H9 (cell line): ENCODE measurements at regions not wholly inside any gene's neighbourhood (a gene's known extent, or its start where the extent isn't known, plus 50 kb on each side); places are given as distances from the start of the nearest gene placed in this dataset.

Source experiments
- DNase-seq: peaks from one replicate; pipeline ENCODE4 v3.0.0-alpha.2; 2017
- H2AFZ ChIP-seq: one replicate; pipeline ENCODE4 v1.6.1; 2013; ENCODE audit warnings: mild to moderate bottlenecking, low read length, control low read depth, moderate library complexity
- H2AK5ac ChIP-seq: 2 replicates; pipeline ENCODE4 v1.6.1; 2013; ENCODE audit warnings: low read length, control low read depth, mixed read lengths; ENCODE audit not compliant: insufficient read length
- H2BK120ac ChIP-seq: one replicate; pipeline ENCODE4 v1.6.1; 2013; ENCODE audit warnings: low read depth, mild to moderate bottlenecking, low read length, control low read depth, inconsistent platforms; ENCODE audit not compliant: poor library complexity, severe bottlenecking
- H2BK12ac ChIP-seq: 2 replicates; pipeline ENCODE4 v1.6.1; 2013; ENCODE audit warnings: low read length, control low read depth, mixed read lengths, low read depth; ENCODE audit not compliant: insufficient read length
- H2BK15ac ChIP-seq: 2 replicates; pipeline ENCODE4 v1.6.1; 2013; ENCODE audit warnings: low read depth, low read length, control low read depth
- H2BK20ac ChIP-seq: one replicate; pipeline ENCODE4 v1.6.1; 2013; ENCODE audit warnings: low read depth, mild to moderate bottlenecking, low read length, control low read depth, inconsistent platforms; ENCODE audit not compliant: poor library complexity, severe bottlenecking
- H2BK5ac ChIP-seq: 2 replicates; pipeline ENCODE4 v1.6.1; 2013; ENCODE audit warnings: low read length, control low read depth, mixed read lengths; ENCODE audit not compliant: insufficient read length
- H3K14ac ChIP-seq: 2 replicates; pipeline ENCODE4 v1.6.1; 2013; ENCODE audit warnings: low read length, control low read depth; ENCODE audit not compliant: insufficient read depth
- H3K18ac ChIP-seq: 2 replicates; pipeline ENCODE4 v1.6.1; 2013; ENCODE audit warnings: low read depth, mild to moderate bottlenecking, mixed read lengths, low read length, control low read depth; ENCODE audit not compliant: insufficient read length
- H3K23ac ChIP-seq: 2 replicates; pipeline ENCODE4 v1.6.1; 2013; ENCODE audit warnings: low read length, control low read depth, mixed read lengths, low read depth; ENCODE audit not compliant: insufficient read length
- H3K23me2 ChIP-seq: 2 replicates; pipeline ENCODE4 v1.6.1; 2013; ENCODE audit warnings: low read depth, mild to moderate bottlenecking, mixed read lengths, low read length, control low read depth; ENCODE audit not compliant: insufficient read length, poor library complexity, severe bottlenecking
- H3K27ac ChIP-seq: 2 replicates; pipeline ENCODE4 v1.5.1; 2013; ENCODE audit warnings: low read length, control low read depth, mixed read lengths, low read depth; ENCODE audit not compliant: insufficient read length
- H3K27me3 ChIP-seq: 2 replicates; pipeline ENCODE4 v1.6.1; 2013; ENCODE audit warnings: low read length, control low read depth, inconsistent platforms; ENCODE audit not compliant: insufficient read depth
- H3K4ac ChIP-seq: 2 replicates; pipeline ENCODE4 v1.6.1; 2013; ENCODE audit warnings: low read depth, mild to moderate bottlenecking, control low read depth, inconsistent platforms, low read length, moderate library complexity
- H3K4me1 ChIP-seq: 2 replicates; pipeline ENCODE4 v1.6.1; 2013; ENCODE audit warnings: low read length, control low read depth, inconsistent platforms; ENCODE audit not compliant: insufficient read depth
- H3K4me2 ChIP-seq: 2 replicates; pipeline ENCODE4 v1.6.1; 2013; ENCODE audit warnings: low read length, control low read depth, mixed read lengths; ENCODE audit not compliant: insufficient read length, insufficient read depth
- H3K56ac ChIP-seq: 2 replicates; pipeline ENCODE4 v1.6.1; 2013; ENCODE audit warnings: low read depth, mild to moderate bottlenecking, mixed read lengths, low read length, control low read depth; ENCODE audit not compliant: insufficient read length
- H3K79me1 ChIP-seq: 2 replicates; pipeline ENCODE4 v1.6.1; 2013; ENCODE audit warnings: low read depth, mild to moderate bottlenecking, moderate library complexity, low read length, control low read depth, inconsistent platforms; ENCODE audit not compliant: insufficient read depth, poor library complexity, severe bottlenecking
- H3K79me2 ChIP-seq: 2 replicates; pipeline ENCODE4 v1.6.1; 2013; ENCODE audit warnings: low read length, control low read depth, inconsistent platforms; ENCODE audit not compliant: insufficient read depth
- H3K9ac ChIP-seq: 2 replicates; pipeline ENCODE4 v1.6.1; 2013; ENCODE audit warnings: low read length, control low read depth, mixed read lengths; ENCODE audit not compliant: insufficient read length; ENCODE audit errors: extremely low read depth
- H3K9me3 ChIP-seq: one replicate; pipeline ENCODE4 v1.6.1; 2013; ENCODE audit warnings: low read depth, low read length, inconsistent platforms; ENCODE audit not compliant: control insufficient read depth
- H3T11ph ChIP-seq: one replicate; pipeline ENCODE4 v1.6.1; 2013; ENCODE audit warnings: mild to moderate bottlenecking, low read length, control low read depth, inconsistent platforms
- H4K20me1 ChIP-seq: one replicate; pipeline ENCODE4 v1.6.1; 2013; ENCODE audit not compliant: control insufficient read depth, insufficient read length, insufficient read depth
- H4K5ac ChIP-seq: 2 replicates; pipeline ENCODE4 v1.6.1; 2013; ENCODE audit warnings: low read depth, mild to moderate bottlenecking, mixed read lengths, low read length, control low read depth; ENCODE audit not compliant: insufficient read length
- H4K8ac ChIP-seq: replicated peaks from 2 replicates; pipeline ENCODE4 v1.6.1; 2013; ENCODE audit warnings: low read length, control low read depth, mixed read lengths, low read depth; ENCODE audit not compliant: insufficient read length
- H4K91ac ChIP-seq: 2 replicates; pipeline ENCODE4 v1.6.1; 2013; ENCODE audit warnings: low read depth, mild to moderate bottlenecking, moderate library complexity, mixed read lengths, low read length, control low read depth; ENCODE audit not compliant: insufficient read length
- H3K27ac Mint-ChIP-seq, 3 experiments: 2 replicates in 2 of 3; 3 replicates in 1 of 3; pipeline ENCODE4 v1.8.0; 2020 to 2021; ENCODE audit warnings: mixed read lengths in 3 of 3, mild to moderate bottlenecking in 1 of 3, moderate library complexity in 1 of 3
- H3K27me3 Mint-ChIP-seq: 2 replicates; pipeline ENCODE4 v1.8.0; 2021; ENCODE audit warnings: low read depth, mild to moderate bottlenecking, moderate library complexity, mixed read lengths
- H3K36me3 Mint-ChIP-seq, 3 experiments: 2 replicates in 2 of 3; 3 replicates in 1 of 3; pipeline ENCODE4 v1.8.0; 2020 to 2021; ENCODE audit warnings: low read depth in 3 of 3, mixed read lengths in 3 of 3; ENCODE audit not compliant: insufficient read depth in 1 of 3
- H3K4me1 Mint-ChIP-seq, 2 experiments: 2 replicates each; pipeline ENCODE4 v1.8.0; 2020; ENCODE audit warnings: mixed read lengths in 2 of 2
- H3K4me3 Mint-ChIP-seq, 2 experiments: 2 replicates in 1 of 2; 3 replicates in 1 of 2; pipeline ENCODE4 v1.8.0; 2020 to 2021; ENCODE audit warnings: mild to moderate bottlenecking in 2 of 2, mixed read lengths in 2 of 2, moderate library complexity in 1 of 2
- H3K9me3 Mint-ChIP-seq, 2 experiments: 2 replicates in 1 of 2; 3 replicates in 1 of 2; pipeline ENCODE4 v1.8.0; 2020; ENCODE audit warnings: mild to moderate bottlenecking in 2 of 2, mixed read lengths in 2 of 2, moderate library complexity in 1 of 2
- CTCF ChIP-seq: fragments of 200-600 bp; sonication (generic); conservative IDR thresholded peaks from 3 replicates; pipeline ENCODE4 v1.8.0; 2021; ENCODE audit warnings: antibody characterized with exemption, mild to moderate bottlenecking
- WGBS: extraction: QIAGEN DNeasy Blood & Tissue Kit; methylation state at CpG from one replicate; pipeline ENCODE4 v1.1.7; 2013; ENCODE audit warnings: missing lambda C conversion rate, low lambda C conversion rate, mixed read lengths; ENCODE audit not compliant: insufficient read length; ENCODE audit errors: extremely low coverage; 5-methylcytosine and 5-hydroxymethylcytosine counted together

GRCh38 chr3:34319881-34320280 lies 521.5 kb downstream of the PDCD6IP start:
- Histone ChIP-seq H3K4me1 (no peaks in the 10 kb centered on the region), H2AFZ (no peak overlapping the region), H2BK20ac (no peak overlapping the region), H3K56ac (no peak overlapping the region), H3K23ac (no peak overlapping the region), H3K27me3 (no peaks in the 10 kb centered on the region), H2BK5ac (no peak overlapping the region), H3K79me2 (no peaks in the 10 kb centered on the region), H2AK5ac (no peak overlapping the region), H3K9ac (no peak overlapping the region), H3K4ac (no peak overlapping the region), H3T11ph (no peak overlapping the region), H3K27ac (no peak overlapping the region), H2BK120ac (no peak overlapping the region), H3K9me3 (no peaks in the 10 kb centered on the region), H4K8ac (no peak overlapping the region), H3K14ac (no peak overlapping the region), H3K18ac (no peak overlapping the region), H4K5ac (no peak overlapping the region), H4K20me1 (no peaks in the 10 kb centered on the region), H3K23me2 (no peaks in the 10 kb centered on the region), H2BK15ac (no peak overlapping the region), H4K91ac (no peak overlapping the region), H2BK12ac (no peak overlapping the region), H3K79me1 (no peaks in the 10 kb centered on the region), H3K4me2 (no peak overlapping the region)
- Mint-ChIP-seq H3K27ac (no peak overlapping the region), H3K4me3 (no peak overlapping the region), H3K4me1 (no peaks in the 10 kb centered on the region), H3K9me3 (peaks cover 11 to 12% of the 10 kb centered on the region in 2 experiments), H3K27me3 (no peaks in the 10 kb centered on the region), H3K36me3 (peaks cover 2 to 12% (median 6%) of the 10 kb centered on the region in 3 experiments; a peak in 6 of 7 replicates)
- no peak for TF ChIP-seq CTCF
- WGBS = no CpG with 5 or more reads among the region's 4 CpGs
- DNase-seq = no peak
